ENCODE measurements at regions not wholly inside any gene's neighbourhood (a gene's known extent, or its start where the extent isn't known, plus 50 kb on each side); places are given as distances from the start of the nearest gene placed in this dataset.

DNA sequence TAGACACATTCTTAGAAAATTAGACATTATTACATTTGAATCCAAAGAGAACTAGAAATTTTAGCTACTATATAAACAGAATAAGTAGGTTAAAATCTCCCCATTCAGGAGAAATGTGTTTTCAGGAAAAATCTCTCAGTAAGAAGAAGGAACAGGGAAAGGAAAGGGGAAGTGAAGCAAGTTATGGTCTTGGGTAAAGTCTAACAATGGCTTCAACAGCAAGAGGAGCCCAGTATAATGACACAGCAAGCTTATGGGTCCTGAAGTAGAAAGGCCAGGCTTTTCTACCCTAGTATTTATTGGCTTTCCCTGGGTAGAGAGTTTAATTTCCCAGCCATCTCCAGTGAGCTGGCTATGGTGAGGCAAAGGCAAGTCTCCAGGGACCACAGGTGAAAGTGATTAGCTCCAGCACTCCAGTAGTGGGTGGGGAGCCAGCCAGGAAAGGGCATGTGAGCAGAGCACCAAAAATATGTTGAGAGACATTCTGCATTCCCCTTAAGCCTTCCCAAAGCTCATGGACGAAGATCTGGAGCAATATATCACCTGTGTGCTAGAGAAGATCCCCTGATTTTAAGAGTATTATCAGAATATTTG, 981.7 kb downstream of the NR2F1-AS1 start:
- DNase-seq: no peak

- no peak for DNase-seq
Observed at GRCh38 chr5:92594031-92594430, 987.0 kb downstream of the NR2F1-AS1 start.

DNA sequence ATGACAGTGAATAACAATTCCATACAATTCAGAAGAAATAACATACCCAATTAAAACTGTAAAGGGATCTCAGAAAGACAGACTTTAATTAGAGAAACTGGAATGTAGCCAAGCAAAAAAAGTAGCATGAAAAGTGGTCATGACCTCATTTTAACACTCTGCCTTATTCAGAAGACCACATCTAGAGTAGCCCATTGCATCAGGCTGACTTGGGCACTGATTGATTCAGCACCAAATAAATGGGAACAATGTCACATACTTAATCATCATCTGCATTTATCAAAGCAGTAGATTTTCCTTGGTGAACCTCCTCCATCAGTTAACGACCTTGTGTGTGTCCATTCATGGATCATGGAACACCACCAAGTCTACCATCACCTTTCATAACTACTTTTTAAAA, 992.1 kb downstream of the NR2F1-AS1 start:
- DNase-seq: no peak

GRCh38 chr5:92581690-92582089, 999.3 kb downstream of the NR2F1-AS1 start:
- DNase-seq: no peak

DNA sequence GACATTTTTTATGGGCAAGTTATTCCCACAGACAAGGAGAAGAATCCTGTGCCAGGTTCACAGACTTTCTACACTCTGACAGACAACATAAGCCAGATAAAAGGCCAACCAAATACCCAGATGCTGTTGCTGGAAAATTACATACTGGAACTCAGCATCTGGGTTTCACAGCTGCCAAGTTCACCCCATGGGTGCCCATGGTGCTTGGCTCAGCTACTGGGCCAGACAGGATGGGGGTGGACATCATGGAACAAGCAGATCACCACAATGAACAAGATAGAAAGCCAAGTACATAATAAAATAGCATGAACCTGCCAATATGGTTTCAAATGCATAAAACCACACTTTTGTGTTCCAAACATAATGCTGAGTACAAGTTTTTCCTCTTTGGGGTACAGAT, 999.8 kb downstream of the NR2F1-AS1 start:
- DNase-seq: no peak

DNA sequence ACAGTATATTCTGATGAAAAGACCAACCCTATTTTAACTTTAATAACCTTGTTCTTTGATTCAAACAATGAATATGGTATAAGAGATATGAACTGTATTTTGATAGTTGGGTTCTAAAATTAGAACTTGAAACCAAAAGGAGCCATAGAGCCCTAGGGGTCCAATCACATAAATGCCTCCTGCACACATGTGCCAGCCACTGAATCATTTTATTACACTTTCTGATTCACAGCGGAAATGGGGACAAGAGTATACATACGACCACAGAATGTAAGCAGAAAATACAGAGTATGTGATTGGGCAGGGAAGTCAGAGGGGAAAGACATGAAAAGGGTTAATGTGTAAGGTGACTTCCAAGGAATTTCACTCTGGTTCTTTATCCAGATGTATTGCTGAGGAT, 1000.2 kb downstream of the NR2F1-AS1 start:
- DNase-seq: no peak

- DNase-seq: no peak
Observed at GRCh38 chr5:92574023-92574422, 1007.0 kb downstream of the NR2F1-AS1 start.

DNA sequence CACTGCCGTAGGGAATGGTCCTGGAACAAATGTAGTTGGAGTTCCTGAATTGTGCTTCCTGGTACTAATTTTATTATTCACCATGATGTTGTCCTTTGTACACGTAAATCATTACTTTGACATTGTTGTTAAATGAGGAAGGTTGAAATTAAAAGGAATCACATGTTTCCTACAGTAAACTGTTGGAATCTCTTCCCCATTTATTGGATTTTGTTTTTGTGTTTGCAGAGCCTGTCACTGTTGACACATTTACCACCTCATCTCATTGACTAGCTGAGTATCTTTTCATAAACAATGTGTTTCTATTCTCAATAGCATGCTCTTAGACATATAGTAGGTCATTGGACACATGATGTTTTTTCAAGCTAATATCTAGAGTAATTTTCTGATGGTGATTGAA, 1012.5 kb downstream of the NR2F1-AS1 start:
- no peak for DNase-seq

DNA sequence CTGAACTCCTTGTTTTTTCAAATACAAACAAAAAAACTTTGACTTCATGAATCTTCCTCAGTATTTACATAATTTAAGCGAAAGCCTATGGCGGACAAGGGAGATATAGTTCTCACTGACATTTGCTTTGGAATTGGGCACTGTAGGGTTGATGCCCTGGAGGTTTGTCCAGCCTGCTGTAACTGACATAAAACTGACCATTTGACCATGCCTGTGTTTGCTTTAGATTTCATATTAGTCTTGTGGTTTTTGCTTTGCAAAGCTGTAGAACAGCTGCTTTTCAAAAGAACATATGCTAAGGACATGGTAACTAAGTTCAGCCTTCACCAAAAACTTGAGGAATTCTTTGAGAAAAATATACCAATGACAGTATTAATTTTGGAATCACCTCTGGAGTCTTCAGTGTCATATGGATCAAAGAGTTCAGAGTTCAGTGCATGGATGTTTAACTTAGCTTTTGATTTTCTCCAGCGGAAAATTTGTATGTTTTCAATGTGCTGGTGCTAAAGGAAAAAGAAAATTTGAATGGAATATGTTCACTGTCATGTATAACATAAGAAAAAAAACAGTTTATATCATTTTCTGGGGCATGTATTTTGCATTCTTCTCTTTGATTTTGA, 1013.1 kb downstream of the NR2F1-AS1 start:
- DNase-seq: no peak

DNA sequence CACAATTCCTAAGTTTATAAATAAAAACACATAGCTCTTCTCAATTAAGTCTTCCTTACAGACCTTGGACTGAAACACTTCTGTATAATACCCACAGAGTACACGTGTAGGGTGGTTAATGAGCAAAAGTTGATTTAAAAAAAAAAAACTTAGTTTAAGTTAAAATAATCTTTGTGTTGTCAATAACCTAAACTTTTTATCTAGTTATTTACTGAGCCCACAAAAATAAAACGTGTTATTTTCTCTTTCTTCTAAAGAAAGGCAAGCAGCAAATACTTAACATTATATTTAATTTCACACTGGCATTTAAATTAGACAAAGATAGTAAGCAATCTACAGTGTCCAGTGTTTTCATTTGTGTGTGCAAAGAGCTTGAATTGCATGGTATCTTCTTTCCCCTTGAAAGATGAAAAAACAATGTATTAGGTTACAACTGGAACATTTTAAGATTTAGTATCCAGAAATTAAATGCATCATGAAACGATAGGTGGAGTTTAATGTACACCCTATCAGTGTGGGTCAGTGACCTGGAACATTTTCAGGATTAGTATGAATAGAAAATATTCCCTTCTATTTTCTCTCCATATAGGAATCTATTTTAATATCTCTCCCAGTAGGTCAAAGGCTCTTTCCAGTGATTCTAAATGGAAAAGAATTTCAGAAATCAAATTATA, 1014.8 kb downstream of the NR2F1-AS1 start:
- no peak for DNase-seq

GRCh38 chr5:92565673-92566072, 1015.3 kb downstream of the NR2F1-AS1 start:
- no peak for DNase-seq

DNA sequence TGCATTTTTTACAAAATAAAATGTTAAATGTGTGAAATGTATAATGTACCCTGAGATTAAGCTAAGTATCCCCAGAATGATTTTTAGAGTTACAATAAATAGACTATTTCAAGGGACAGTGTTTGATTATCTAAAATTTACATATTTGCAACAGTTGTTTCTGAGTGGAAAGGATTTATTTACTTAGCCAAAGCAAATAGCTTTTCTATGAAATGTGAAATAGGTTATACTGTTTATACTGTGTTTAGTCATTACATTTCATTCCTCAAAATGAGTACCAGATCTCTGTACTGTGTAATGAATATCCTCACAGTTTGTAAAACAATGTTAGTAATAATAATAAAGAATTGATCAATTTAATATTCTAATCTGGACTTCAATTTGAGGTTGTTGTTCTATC, 1019.0 kb downstream of the NR2F1-AS1 start:
- no peak for DNase-seq

- no peak for DNase-seq
Observed at GRCh38 chr5:92561411-92561959, 1019.5 kb downstream of the NR2F1-AS1 start.

- DNase-seq: no peak
Observed at GRCh38 chr5:92560698-92561401, 1020.2 kb downstream of the NR2F1-AS1 start.

DNA sequence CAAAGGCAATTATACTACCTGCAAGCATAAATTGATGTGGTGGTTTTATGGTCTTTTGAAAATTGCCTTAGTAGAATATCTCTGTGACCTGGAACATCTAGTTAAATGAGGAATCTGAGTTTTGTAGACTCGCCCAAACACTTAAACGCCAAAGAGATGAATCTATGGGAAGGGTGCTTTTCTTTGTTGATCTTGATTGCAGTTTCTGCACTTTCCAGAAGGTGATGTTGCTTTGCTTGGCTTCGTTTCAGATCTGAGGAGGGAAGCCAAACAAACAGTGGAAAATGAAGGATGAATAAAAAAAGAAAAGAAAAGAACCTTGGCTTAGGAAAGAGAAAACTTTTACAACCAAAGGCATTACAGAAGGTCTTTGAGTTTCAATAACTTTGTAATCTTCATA, 1021.2 kb downstream of the NR2F1-AS1 start:
- DNase-seq: no peak

- no peak for DNase-seq
Observed at GRCh38 chr5:92559331-92559730, 1021.7 kb downstream of the NR2F1-AS1 start.

DNA sequence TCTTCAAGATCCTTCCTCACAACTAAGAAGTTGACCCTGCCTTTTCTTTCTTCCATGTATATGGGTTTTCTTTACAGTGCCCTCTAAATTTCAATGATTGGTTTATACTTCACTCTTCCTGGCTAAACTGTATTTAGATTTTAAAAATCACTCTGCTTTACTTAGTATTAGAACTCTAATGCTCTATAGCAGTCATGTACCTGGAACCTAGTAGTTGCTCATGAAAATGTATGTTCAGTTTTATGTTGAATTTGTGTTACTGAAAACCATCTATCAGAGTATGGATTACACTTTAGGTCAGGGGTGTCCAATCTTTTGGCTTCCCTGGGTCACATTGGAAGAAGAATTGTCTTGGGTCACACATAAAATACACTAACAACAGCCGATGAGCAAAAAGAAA, 1024.3 kb downstream of the NR2F1-AS1 start:
- no peak for DNase-seq

DNA sequence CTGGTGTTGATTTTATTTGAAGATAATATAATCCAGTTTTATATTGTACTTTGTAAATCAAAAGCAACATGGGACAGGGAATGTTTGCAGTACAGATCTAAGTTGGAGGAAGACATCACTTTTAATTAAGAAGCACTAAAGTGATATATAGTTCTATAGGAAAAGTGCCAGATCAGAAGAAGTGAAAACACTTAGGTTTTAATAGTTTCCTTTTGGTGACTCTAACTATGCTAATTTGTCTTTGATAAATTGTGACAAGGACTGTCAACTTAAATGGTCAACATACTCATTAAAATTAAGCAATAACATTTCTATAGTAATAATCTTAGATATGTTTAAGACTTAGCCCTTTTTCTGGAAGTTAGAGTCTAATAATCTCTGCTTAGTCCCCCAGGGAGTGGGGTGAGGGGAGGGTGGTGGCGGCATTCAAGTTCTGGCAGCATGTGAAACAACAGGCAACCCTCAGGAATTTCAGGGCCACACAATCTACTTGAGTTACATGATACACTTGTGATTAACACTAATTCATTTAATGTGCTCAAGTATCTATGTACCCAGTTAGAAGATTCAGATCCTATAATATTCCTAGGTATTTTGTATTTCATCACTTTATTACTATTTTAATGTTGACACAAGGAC, 1026.5 kb downstream of the NR2F1-AS1 start:
- no peak for DNase-seq

DNA sequence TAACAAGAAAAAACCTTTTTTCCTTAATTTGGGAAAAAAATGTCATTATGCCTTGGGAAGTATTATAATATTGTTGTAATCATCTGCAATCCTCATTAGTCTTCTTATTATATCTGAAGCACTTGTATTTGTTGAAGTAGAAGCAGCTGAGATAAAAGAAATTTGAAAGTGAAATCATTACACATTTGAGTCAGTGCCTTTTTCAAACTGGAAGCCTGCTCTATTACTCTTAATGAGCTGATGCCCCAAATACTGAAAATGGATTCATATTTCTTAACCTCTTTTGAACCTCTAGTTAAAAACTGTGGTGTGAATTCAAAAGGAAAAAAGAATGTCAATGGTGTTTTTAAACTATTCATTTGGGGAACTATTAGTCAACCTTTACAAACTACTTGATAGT, 1027.7 kb downstream of the NR2F1-AS1 start:
- no peak for DNase-seq

- no peak for DNase-seq
Observed at GRCh38 chr5:92552206-92553160, 1028.5 kb downstream of the NR2F1-AS1 start.

GRCh38 chr5:92548346-92548745, 1032.7 kb downstream of the NR2F1-AS1 start:
- no peak for DNase-seq

DNA sequence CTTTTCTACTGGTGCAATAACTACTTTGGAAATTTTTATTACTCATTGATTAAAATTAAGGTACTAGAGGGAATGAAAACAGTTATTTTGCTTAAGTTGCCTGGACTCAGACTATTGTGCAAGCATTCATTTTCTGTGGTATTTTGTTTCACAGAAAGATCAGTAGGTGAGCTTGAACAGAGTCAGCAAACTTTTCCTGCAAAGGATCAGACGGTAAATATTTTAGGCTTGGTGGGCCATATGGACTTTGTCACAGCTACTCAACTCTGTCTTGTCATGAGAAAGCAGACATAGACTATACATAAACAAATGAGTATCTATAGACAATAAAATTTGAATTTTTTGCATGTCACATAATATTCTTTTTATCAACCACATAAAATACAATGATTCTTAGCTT, 1036.4 kb downstream of the NR2F1-AS1 start:
- no peak for DNase-seq

All from central memory CD4-positive, alpha-beta T cell (primary cell).